Heart left ventricle (tissue), 16 donors: ENCODE measurements at regions not wholly inside any gene's neighbourhood (a gene's known extent, or its start where the extent isn't known, plus 50 kb on each side); places are given as distances from the start of the nearest gene placed in this dataset.

Experiments used
- ATAC-seq, 4 donors: fragments of 200-7000 bp; cut with Tn5 transposase; one replicate each; pipeline ENCODE4 v1.9.1; 2020 to 2022; ENCODE audit warnings: moderate library complexity in 4 of 4, mild to moderate bottlenecking in 3 of 4, moderate number of reproducible peaks in 1 of 4
- DNase-seq, 5 donors: peaks; one replicate each; pipeline ENCODE4 v3.0.0-alpha.2; 2020
- H3K27ac ChIP-seq, 12 donors: fragments of 200-600 bp; sonication (generic) in 4 of 12; one replicate each; pipeline versions ENCODE4 v1.5.0 to v1.8.0; 2016 to 2022; ENCODE audit warnings: mild to moderate bottlenecking in 2 of 12
- H3K27me3 ChIP-seq, 9 donors: fragments of 200-600 bp; sonication (generic) in 2 of 9; one replicate each; pipeline versions ENCODE4 v1.5.1 to v1.8.0; 2016 to 2022; ENCODE audit warnings: mild to moderate bottlenecking in 3 of 9
- H3K36me3 ChIP-seq, 9 donors: fragments of 200-600 bp; sonication (generic) in 2 of 9; one replicate each; pipeline versions ENCODE4 v1.5.0 to v1.8.0; 2018 to 2022; ENCODE audit warnings: mild to moderate bottlenecking in 2 of 9
- H3K4me1 ChIP-seq, 12 donors: fragments of 200-600 bp; sonication (generic) in 4 of 12; one replicate each; pipeline versions ENCODE4 v1.5.0 to v1.8.0; 2016 to 2022; ENCODE audit warnings: mild to moderate bottlenecking in 3 of 12
- H3K4me3 ChIP-seq, 12 donors: fragments of 200-600 bp; sonication (generic) in 4 of 12; one replicate each; pipeline versions ENCODE4 v1.5.0 to v1.8.0; 2017 to 2022; ENCODE audit warnings: mild to moderate bottlenecking in 9 of 12, moderate library complexity in 4 of 12
- H3K9me3 ChIP-seq, 12 donors: fragments of 200-600 bp; sonication (generic) in 4 of 12; one replicate each; pipeline versions ENCODE4 v1.5.0 to v1.8.0; 2016 to 2022; ENCODE audit warnings: mild to moderate bottlenecking in 1 of 12
- POLR2A ChIP-seq, 2 donors: fragments of 450-650 bp; IDR thresholded peaks; one replicate each; pipeline ENCODE4 v1.6.1; 2017; ENCODE audit warnings: antibody characterized with exemption in 2 of 2, mild to moderate bottlenecking in 2 of 2, moderate library complexity in 2 of 2
- WGBS, 4 donors: extraction: QIAGEN DNeasy Blood & Tissue Kit in 2 of 4; methylation state at CpG; one replicate each; pipeline versions ENCODE4 v1.1.5 to v1.1.7; 2013 to 2018; 5-methylcytosine and 5-hydroxymethylcytosine counted together
- intact Hi-C, 10 donors: fragments of 100-400 bp; cut with DNase I; formaldehyde crosslinking; loops; one replicate each; pipeline versions ENCODE4 v1.11.1 to v1.14.2; 2022
- TF ChIP-seq, protein P1 (sequence below), 12 donors: fragments of 200-600 bp; sonication (generic) in 4 of 12; IDR thresholded peaks; one replicate each; pipeline versions ENCODE4 v1.5.0 to v1.8.0; 2018 to 2022; ENCODE audit warnings: antibody characterized with exemption in 12 of 12, mild to moderate bottlenecking in 5 of 12
- donor health status: ischemic (EF 13 %, LVEDD 7.1; RV severe dilation, severe dysfunction).
- donor health status: healthy with polysubstance abuse.
- donor health status: DM: no; HTN: yes; CAD: no.
- donor health status: DM: no; HTN: no; CAD: no.
- donor health status: ischemic (EF 25% LVEDD 6.9; RV normal size, moderate dysfunction).
- donor health status: ischemic (EF 25% LVEDD 5.7; RV mildly dilated, moderate dysfunction).
- donor health status: healthy.
- donor health status: DM: yes; HTN: yes; CAD: no.
- donor health status: ischemic (EF 35%, LVEDD 5.7; RV mildly dilated, moderate dysfunction).
- donor health status: nonischemic (EF 11% LVEDD 7.7; RV severe dilation, severe dysfunction).
- donor health status: DM: yes; HTN: yes; CAD: no.
- donor health status: PGD.
- donor health status: ischemic (EF 29% LVEDD 5.4; RV normal size, mild dysfunction).
- donor health status: nonischemic (EF 23%, LVEDD 6.1; RV moderate dilation, normal function).

DNA sequence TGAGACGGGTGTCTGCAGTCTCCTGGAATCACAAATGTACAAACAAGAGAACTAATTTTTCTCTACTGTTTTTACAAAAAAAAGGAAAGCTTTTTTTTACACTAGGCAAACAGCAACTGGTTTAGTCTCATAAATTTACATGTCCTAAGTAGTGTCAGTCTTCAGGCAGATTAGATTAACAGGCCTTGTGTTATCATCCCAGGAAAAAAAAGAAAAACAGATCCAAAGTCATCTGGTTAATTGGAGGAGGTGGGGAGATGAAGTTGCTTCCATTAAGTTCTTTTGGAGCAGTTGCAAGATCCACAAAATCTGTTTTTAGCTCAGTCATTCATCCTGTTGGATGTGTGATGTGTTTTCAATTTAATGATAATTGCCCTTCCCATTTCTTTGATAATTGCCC lies 363.5 kb upstream of the ADGRL2 start:
- intact Hi-C loops, result loop anchor here in 2 of 10 donors (10.0 kb wide), 1 partner anchor 108 kb away; no protein-coding TSS in a partner anchor
- WGBS, 4 donors, result 72 to 81% (median 79%) methylated on average over 1 of the region's 1 CpG
- Histone ChIP-seq H3K27me3 (no peaks in the 10 kb centered on the region), H3K27ac (peak overlapping the region in 9 of 12 donors; percentile 3 to 57 (median 37)), H3K4me1 (peaks cover 0 to 40% (median 15%) of the 10 kb centered on the region in 12 donors), H3K4me3 (no peak overlapping the region), H3K9me3 (peaks cover 0 to 13% (median 0%) of the 10 kb centered on the region in 12 donors), H3K36me3 (no peaks in the 10 kb centered on the region)
- ATAC-seq (no peak), DNase-seq (no peak)
- no peak for TF ChIP-seq POLR2A (IDR thresholded peaks at IDR 0.05)
- TF ChIP-seq, protein P1, sequence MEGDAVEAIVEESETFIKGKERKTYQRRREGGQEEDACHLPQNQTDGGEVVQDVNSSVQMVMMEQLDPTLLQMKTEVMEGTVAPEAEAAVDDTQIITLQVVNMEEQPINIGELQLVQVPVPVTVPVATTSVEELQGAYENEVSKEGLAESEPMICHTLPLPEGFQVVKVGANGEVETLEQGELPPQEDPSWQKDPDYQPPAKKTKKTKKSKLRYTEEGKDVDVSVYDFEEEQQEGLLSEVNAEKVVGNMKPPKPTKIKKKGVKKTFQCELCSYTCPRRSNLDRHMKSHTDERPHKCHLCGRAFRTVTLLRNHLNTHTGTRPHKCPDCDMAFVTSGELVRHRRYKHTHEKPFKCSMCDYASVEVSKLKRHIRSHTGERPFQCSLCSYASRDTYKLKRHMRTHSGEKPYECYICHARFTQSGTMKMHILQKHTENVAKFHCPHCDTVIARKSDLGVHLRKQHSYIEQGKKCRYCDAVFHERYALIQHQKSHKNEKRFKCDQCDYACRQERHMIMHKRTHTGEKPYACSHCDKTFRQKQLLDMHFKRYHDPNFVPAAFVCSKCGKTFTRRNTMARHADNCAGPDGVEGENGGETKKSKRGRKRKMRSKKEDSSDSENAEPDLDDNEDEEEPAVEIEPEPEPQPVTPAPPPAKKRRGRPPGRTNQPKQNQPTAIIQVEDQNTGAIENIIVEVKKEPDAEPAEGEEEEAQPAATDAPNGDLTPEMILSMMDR (IDR thresholded peaks at IDR 0.05), result no peak

- WGBS, 4 donors, result 18 to 53% (median 42%) methylated on average over 1 of the region's 1 CpG
- Histone ChIP-seq H3K27me3 (no peaks in the 10 kb centered on the region), H3K36me3 (no peaks in the 10 kb centered on the region), H3K9me3 (peaks cover 0 to 10% (median 0%) of the 10 kb centered on the region in 12 donors), H3K27ac (peak overlapping the region in 3 of 12 donors; percentile 14 to 73 (median 46)), H3K4me3 (no peak overlapping the region), H3K4me1 (peaks cover 0 to 58% (median 17%) of the 10 kb centered on the region in 12 donors)
- intact Hi-C loops, result loop anchor here in 2 of 10 donors (10.0 kb wide), 1 partner anchor 110 kb away; no protein-coding TSS in a partner anchor
- TF ChIP-seq, protein P1 (IDR thresholded peaks at IDR 0.05), result no peak
- no peak for TF ChIP-seq POLR2A (IDR thresholded peaks at IDR 0.05)
- DNase-seq (no peak), ATAC-seq (no peak)
These were observed 365.6 kb upstream of the ADGRL2 start for GRCh38 chr1:81435175-81435574.

GRCh38 chr1:81433676-81434075 lies 367.1 kb upstream of the ADGRL2 start:
- ATAC-seq, result no peak
- Histone ChIP-seq H3K27me3 (no peaks in the 10 kb centered on the region), H3K27ac (peak overlapping the region in 11 of 12 donors; percentile 3 to 78 (median 45)), H3K9me3 (no peaks in the 10 kb centered on the region), H3K4me3 (no peak overlapping the region), H3K36me3 (no peaks in the 10 kb centered on the region), H3K4me1 (peaks cover 0 to 59% (median 17%) of the 10 kb centered on the region in 12 donors)
- WGBS, 4 donors, result 20 to 41% (median 32%) methylated on average over 2 of the region's 2 CpGs
- no peak for TF ChIP-seq POLR2A (IDR thresholded peaks at IDR 0.05)
- TF ChIP-seq, protein P1 (IDR thresholded peaks at IDR 0.05), result no peak
- intact Hi-C loops, result loop anchor here in 3 of 10 donors (5.0 to 10.0 kb wide), 2 partner anchors 39 to 111 kb away; no protein-coding TSS in a partner anchor
- no peak for DNase-seq

DNA sequence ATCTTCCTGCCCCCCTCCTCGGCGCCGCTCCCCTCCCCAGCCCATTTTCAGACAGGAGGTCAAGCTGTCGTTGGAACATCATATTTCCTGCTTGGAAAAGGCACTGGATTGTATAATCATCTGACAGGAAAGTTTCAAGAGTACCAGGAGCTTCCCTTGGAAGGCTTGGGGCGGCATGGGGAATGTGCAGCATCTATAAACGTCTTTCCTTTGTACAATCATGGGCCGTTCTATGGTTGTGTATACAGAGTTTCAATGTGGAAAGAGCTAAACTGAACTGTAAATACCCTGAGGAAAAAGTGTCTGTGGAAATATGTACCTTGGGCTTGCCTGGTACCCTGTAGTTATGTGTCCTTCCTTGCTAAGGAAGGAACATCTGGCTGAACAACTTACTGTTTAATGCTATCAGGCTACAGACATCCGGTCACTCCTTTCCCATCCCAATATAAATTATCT lies 368.1 kb upstream of the ADGRL2 start:
- peak in 2 of 5 donors; percentile 29 for DNase-seq
- no peaks in the 10 kb centered on the region for H3K9me3 ChIP-seq
- no peaks in the 10 kb centered on the region for H3K27me3 ChIP-seq
- H3K4me1 ChIP-seq, result peaks cover 0 to 53% (median 14%) of the 10 kb centered on the region in 12 donors
- no peak for TF ChIP-seq POLR2A (IDR thresholded peaks at IDR 0.05)
- TF ChIP-seq, protein P1 (IDR thresholded peaks at IDR 0.05), result no peak
- 51 to 63% (median 53%) methylated on average over 8 of the region's 8 CpGs for WGBS, 4 donors
- peak overlapping the region in 10 of 12 donors; percentile 18 to 78 (median 62) for H3K27ac ChIP-seq
- intact Hi-C loops, result loop anchor here in 3 of 10 donors (5.0 to 10.0 kb wide), 2 partner anchors 40 to 112 kb away; no protein-coding TSS in a partner anchor
- H3K4me3 ChIP-seq, result no peak overlapping the region
- H3K36me3 ChIP-seq, result no peaks in the 10 kb centered on the region
- ATAC-seq, result peak; percentile 36 to 75 (median 50)
